Stimulated activated CD4-positive, alpha-beta T cell treated with anti-CD3 and anti-CD28 coated beads, Interleukin-2, amount 100 ng/mL, for 48 hours (primary cell): ENCODE measurements at regions not wholly inside any gene's neighbourhood (a gene's known extent, or its start where the extent isn't known, plus 50 kb on each side); places are given as distances from the start of the nearest gene placed in this dataset.
"Not testable (repeated sequence)": the region's sequence is repeated elsewhere in the genome, so short reads cannot be mapped to it uniquely, and the experiment has no call there.

Experiments used
- DNase-seq, 2 donors: peaks; one replicate each; pipeline ENCODE4 v3.0.0-alpha.2; 2020

- not testable (repeated sequence) for DNase-seq
These were observed 52.4 kb upstream of the EHHADH start for GRCh38 chr3:185306286-185306685.

- DNase-seq, result no peak
These were observed 53.0 kb upstream of the EHHADH start for GRCh38 chr3:185306847-185307246.

- DNase-seq, result peak; percentile 44 to 65
These were observed 54.4 kb upstream of the EHHADH start for GRCh38 chr3:185308126-185308754.

- DNase-seq, result no peak
These were observed 53.6 kb upstream of the MAP3K13 start for GRCh38 chr3:185309302-185309701.

GRCh38 chr3:185309795-185310194, 53.1 kb upstream of the MAP3K13 start:
- DNase-seq, result no peak

- DNase-seq, result no peak
These were observed 50.9 kb upstream of the MAP3K13 start for GRCh38 chr3:185311991-185312390.
